IMR-90 (cell line): ENCODE measurements at regions not wholly inside any gene's neighbourhood (a gene's known extent, or its start where the extent isn't known, plus 50 kb on each side); places are given as distances from the start of the nearest gene placed in this dataset.

ENCODE experiments used
- CEBPB ChIP-seq: IDR thresholded peaks from 2 replicates; pipeline ENCODE4 v1.6.1; 2012; ENCODE audit warnings: low read depth, low read length, improper control_type of control experiment
- CTCF ChIP-seq: conservative IDR thresholded peaks from 2 replicates; pipeline ENCODE4 v1.5.1; 2012; ENCODE audit warnings: mild to moderate bottlenecking, low read depth, low read length, improper control_type of control experiment
- ELK1 ChIP-seq: fragments of 150-350 bp; IDR thresholded peaks from 2 replicates; pipeline ENCODE4 v1.6.1; 2016; ENCODE audit warnings: low read depth, mild to moderate bottlenecking, low read length, moderate library complexity, borderline replicate concordance
- MAFK ChIP-seq: IDR thresholded peaks from 2 replicates; pipeline ENCODE4 v1.6.1; 2012; ENCODE audit warnings: low read depth, low read length, improper control_type of control experiment
- POLR2A ChIP-seq: IDR thresholded peaks from 2 replicates; pipeline ENCODE4 v1.6.1; 2012; ENCODE audit warnings: mild to moderate bottlenecking, low read depth, low read length
- RAD21 ChIP-seq: IDR thresholded peaks from 2 replicates; pipeline ENCODE4 v1.6.1; 2012; ENCODE audit warnings: low read length, improper control_type of control experiment
- RFX5 ChIP-seq: IDR thresholded peaks from 2 replicates; pipeline ENCODE4 v1.8.0; 2012; ENCODE audit warnings: low read depth, mild to moderate bottlenecking, low read length, moderate library complexity
- USF2 ChIP-seq: fragments of 150-350 bp; IDR thresholded peaks from 2 replicates; pipeline ENCODE4 v1.6.1; 2017; ENCODE audit warnings: mild to moderate bottlenecking, antibody characterized with exemption, low read length, low read depth

GRCh38 chr14:53391156-53391555 is 238.0 kb upstream of the DDHD1 start:
- TF ChIP-seq POLR2A = no peak
- TF ChIP-seq CTCF = no peak
- no peak for TF ChIP-seq MAFK
- no peak for TF ChIP-seq RAD21
- peak; percentile 25; the same call in 1 of the 2 replicates for TF ChIP-seq CEBPB
- no peak for TF ChIP-seq RFX5
- TF ChIP-seq ELK1 = no peak
- TF ChIP-seq USF2 = 0 out of 2 replicates have a peak, but pooled peaks have one; percentile 12
